Smooth muscle cell (in vitro differentiated cells): ENCODE measurements at regions not wholly inside any gene's neighbourhood (a gene's known extent, or its start where the extent isn't known, plus 50 kb on each side); places are given as distances from the start of the nearest gene placed in this dataset.

Experiments used
- DNase-seq: peaks from one replicate; lab custom pipeline; 2025; ENCODE audit not compliant: unreplicated experiment; lab: John Stamatoyannopoulos, UW
- H2AFZ ChIP-seq: fragments of 200-600 bp; sonication (generic); 2 replicates; pipeline ENCODE4 v1.6.0; 2016; ENCODE audit warnings: antibody characterized with exemption, low read depth, mild to moderate bottlenecking
- H3F3A ChIP-seq: fragments of 200-600 bp; sonication (generic); 2 replicates; pipeline ENCODE4 v1.6.0; 2017; ENCODE audit warnings: antibody characterized with exemption, low read depth
- H3K27ac ChIP-seq: fragments of 200-600 bp; sonication (generic); 2 replicates; pipeline ENCODE4 v1.5.1; 2016; ENCODE audit warnings: low read depth, mild to moderate bottlenecking
- H3K27me3 ChIP-seq: fragments of 200-600 bp; sonication (generic); 2 replicates; pipeline ENCODE4 v1.6.1; 2016; ENCODE audit warnings: low read depth, mild to moderate bottlenecking
- H3K36me3 ChIP-seq: fragments of 200-600 bp; sonication (generic); 2 replicates; pipeline ENCODE4 v1.5.1; 2016; ENCODE audit warnings: low read depth
- H3K4me1 ChIP-seq: fragments of 200-600 bp; sonication (generic); 2 replicates; pipeline ENCODE4 v1.5.1; 2016; ENCODE audit warnings: low read depth
- H3K4me2 ChIP-seq: fragments of 200-600 bp; sonication (generic); 2 replicates; pipeline ENCODE4 v1.6.0; 2016; ENCODE audit warnings: mild to moderate bottlenecking
- H3K4me3 ChIP-seq: fragments of 200-600 bp; sonication (generic); 2 replicates; pipeline ENCODE4 v1.5.1; 2016; ENCODE audit warnings: mild to moderate bottlenecking
- H3K79me2 ChIP-seq: fragments of 200-600 bp; sonication (generic); 2 replicates; pipeline ENCODE4 v1.6.0; 2016; ENCODE audit warnings: low read depth, mild to moderate bottlenecking
- H3K9ac ChIP-seq: fragments of 200-600 bp; sonication (generic); 2 replicates; pipeline ENCODE4 v1.6.0; 2016; ENCODE audit warnings: low read depth
- H3K9me3 ChIP-seq: fragments of 200-600 bp; sonication (generic); replicated peaks from 2 replicates; pipeline ENCODE4 v1.5.1; 2016; ENCODE audit warnings: low read depth
- H4K20me1 ChIP-seq: fragments of 200-600 bp; sonication (generic); 2 replicates; pipeline ENCODE4 v1.6.0; 2016; ENCODE audit warnings: low read depth
- WGBS: methylation state at CpG from one replicate; pipeline ENCODE4 v1.1.7; 2016; ENCODE audit warnings: low lambda C conversion rate; 5-methylcytosine and 5-hydroxymethylcytosine counted together
- TF ChIP-seq, protein P1 (sequence below): fragments of 200-600 bp; sonication (generic); IDR thresholded peaks from 2 replicates; pipeline ENCODE4 v1.5.1; 2017; ENCODE audit warnings: borderline replicate concordance, mild to moderate bottlenecking, antibody characterized with exemption; ENCODE audit not compliant: insufficient read depth, poor library complexity, severe bottlenecking

DNA sequence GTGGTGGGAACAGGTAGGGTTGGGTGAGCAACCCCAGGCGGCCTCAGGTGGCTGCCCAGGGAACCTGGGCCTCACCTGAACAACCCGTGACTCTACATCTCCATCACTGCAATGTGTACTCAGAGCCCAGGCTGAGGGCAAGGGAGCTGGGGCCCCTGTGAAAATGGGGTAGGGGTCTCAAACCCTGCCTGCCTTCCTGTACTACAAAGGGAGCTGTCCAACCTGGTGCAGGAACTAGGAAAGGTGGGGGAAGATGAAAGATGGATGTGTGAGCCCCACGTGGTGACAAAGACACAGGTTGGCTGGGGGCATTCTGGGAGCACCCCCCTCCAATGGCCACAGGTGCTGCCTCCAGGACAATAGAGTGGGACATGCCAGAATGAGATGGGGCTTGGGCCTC, 62.1 kb upstream of the SLC2A12 start:
- no peak overlapping the region for H3K4me3 ChIP-seq
- H3K27ac ChIP-seq, result no peak overlapping the region
- H4K20me1 ChIP-seq, result no peaks in the 10 kb centered on the region
- H3K4me1 ChIP-seq, result peaks cover 4% of the 10 kb centered on the region
- no peak for DNase-seq
- TF ChIP-seq, protein P1, sequence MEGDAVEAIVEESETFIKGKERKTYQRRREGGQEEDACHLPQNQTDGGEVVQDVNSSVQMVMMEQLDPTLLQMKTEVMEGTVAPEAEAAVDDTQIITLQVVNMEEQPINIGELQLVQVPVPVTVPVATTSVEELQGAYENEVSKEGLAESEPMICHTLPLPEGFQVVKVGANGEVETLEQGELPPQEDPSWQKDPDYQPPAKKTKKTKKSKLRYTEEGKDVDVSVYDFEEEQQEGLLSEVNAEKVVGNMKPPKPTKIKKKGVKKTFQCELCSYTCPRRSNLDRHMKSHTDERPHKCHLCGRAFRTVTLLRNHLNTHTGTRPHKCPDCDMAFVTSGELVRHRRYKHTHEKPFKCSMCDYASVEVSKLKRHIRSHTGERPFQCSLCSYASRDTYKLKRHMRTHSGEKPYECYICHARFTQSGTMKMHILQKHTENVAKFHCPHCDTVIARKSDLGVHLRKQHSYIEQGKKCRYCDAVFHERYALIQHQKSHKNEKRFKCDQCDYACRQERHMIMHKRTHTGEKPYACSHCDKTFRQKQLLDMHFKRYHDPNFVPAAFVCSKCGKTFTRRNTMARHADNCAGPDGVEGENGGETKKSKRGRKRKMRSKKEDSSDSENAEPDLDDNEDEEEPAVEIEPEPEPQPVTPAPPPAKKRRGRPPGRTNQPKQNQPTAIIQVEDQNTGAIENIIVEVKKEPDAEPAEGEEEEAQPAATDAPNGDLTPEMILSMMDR, result no peak
- no peaks in the 10 kb centered on the region for H3K9me3 ChIP-seq
- 82% methylated on average over 3 of the region's 3 CpGs for WGBS
- H3F3A ChIP-seq, result peaks cover 4% of the 10 kb centered on the region
- no peaks in the 10 kb centered on the region for H3K27me3 ChIP-seq
- H3K79me2 ChIP-seq, result no peaks in the 10 kb centered on the region
- no peak overlapping the region for H2AFZ ChIP-seq
- no peak overlapping the region for H3K9ac ChIP-seq
- H3K4me2 ChIP-seq, result no peak overlapping the region
- no peaks in the 10 kb centered on the region for H3K36me3 ChIP-seq

DNA sequence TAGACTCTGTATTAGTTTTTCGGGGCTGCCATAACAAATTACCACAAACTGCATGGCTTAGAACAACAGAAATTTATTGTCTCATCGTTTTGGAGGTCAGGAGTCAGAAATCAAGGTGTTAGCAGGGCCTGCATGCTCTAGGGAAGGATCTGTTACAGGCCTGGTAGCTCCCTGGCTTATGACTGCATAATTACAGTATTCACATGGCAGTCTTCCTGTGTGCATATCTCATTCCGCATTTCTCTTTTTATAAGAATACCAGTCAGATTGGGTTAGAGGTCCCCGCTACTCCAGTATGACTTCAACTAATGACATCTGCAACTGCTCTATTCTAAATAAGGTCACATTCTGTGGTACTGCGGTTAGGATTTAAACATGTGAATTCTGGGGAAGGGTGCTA, 59.3 kb upstream of the SLC2A12 start:
- no peak overlapping the region for H2AFZ ChIP-seq
- H3K27me3 ChIP-seq, result no peaks in the 10 kb centered on the region
- H3K4me3 ChIP-seq, result no peak overlapping the region
- DNase-seq, result no peak
- TF ChIP-seq, protein P1, result no peak
- H3K27ac ChIP-seq, result no peak overlapping the region
- no peaks in the 10 kb centered on the region for H4K20me1 ChIP-seq
- no peaks in the 10 kb centered on the region for H3K9me3 ChIP-seq
- H3K4me2 ChIP-seq, result no peak overlapping the region
- H3F3A ChIP-seq, result no peaks in the 10 kb centered on the region
- no peaks in the 10 kb centered on the region for H3K4me1 ChIP-seq
- no peaks in the 10 kb centered on the region for H3K36me3 ChIP-seq
- no peak overlapping the region for H3K9ac ChIP-seq
- H3K79me2 ChIP-seq, result no peaks in the 10 kb centered on the region
- 84% methylated on average over 5 of the region's 5 CpGs for WGBS

- DNase-seq, result no peak
- Histone ChIP-seq H3K36me3 (no peaks in the 10 kb centered on the region), H3K9me3 (no peaks in the 10 kb centered on the region), H3K27me3 (no peaks in the 10 kb centered on the region), H2AFZ (no peak overlapping the region), H4K20me1 (no peaks in the 10 kb centered on the region), H3K9ac (no peak overlapping the region), H3K4me3 (no peak overlapping the region), H3K27ac (no peak overlapping the region), H3K4me2 (no peak overlapping the region), H3F3A (no peaks in the 10 kb centered on the region), H3K79me2 (no peaks in the 10 kb centered on the region), H3K4me1 (no peaks in the 10 kb centered on the region)
- 47% methylated on average over 4 of the region's 4 CpGs for WGBS
- TF ChIP-seq, protein P1, result peak; percentile 77
Observed at GRCh38 chr6:134111062-134111677, 58.7 kb upstream of the SLC2A12 start.

GRCh38 chr6:134106702-134107101, 54.3 kb upstream of the SLC2A12 start:
- H3K4me1 ChIP-seq, result no peaks in the 10 kb centered on the region
- DNase-seq, result no peak
- H3K4me2 ChIP-seq, result no peak overlapping the region
- H4K20me1 ChIP-seq, result no peaks in the 10 kb centered on the region
- H3K9me3 ChIP-seq, result no peaks in the 10 kb centered on the region
- no peaks in the 10 kb centered on the region for H3F3A ChIP-seq
- no peak overlapping the region for H3K27ac ChIP-seq
- H3K9ac ChIP-seq, result no peak overlapping the region
- TF ChIP-seq, protein P1, result no peak
- no peak overlapping the region for H2AFZ ChIP-seq
- H3K27me3 ChIP-seq, result no peaks in the 10 kb centered on the region
- 93% methylated on average over 2 of the region's 2 CpGs for WGBS
- no peak overlapping the region for H3K4me3 ChIP-seq
- no peaks in the 10 kb centered on the region for H3K79me2 ChIP-seq
- H3K36me3 ChIP-seq, result no peaks in the 10 kb centered on the region
